OCI-LY7 (cell line): ENCODE measurements at regions not wholly inside any gene's neighbourhood (a gene's known extent, or its start where the extent isn't known, plus 50 kb on each side); places are given as distances from the start of the nearest gene placed in this dataset.
"Not testable (repeated sequence)": the region's sequence is repeated elsewhere in the genome, so short reads cannot be mapped to it uniquely, and the experiment has no call there.

Experiments used
- BruUV-seq: library from RNA; stranded (reverse); fragments of 400-500 nt; replicated peaks from 2 replicates; lab custom pipeline; 2021; lab: Mats Ljungman, UMichigan
- CTCF ChIA-PET: fragments of 300-600 bp; sonication (Branson Sonifier 250); formaldehyde crosslinking; loops from one replicate; lab custom pipeline; 2022; ENCODE audit warnings: antibody characterized with exemption; ENCODE audit not compliant: unreplicated experiment; lab: Charles Lee
- POLR2A ChIA-PET: fragments of 300-600 bp; sonication (Branson Sonifier 250); formaldehyde crosslinking; loops from one replicate; lab custom pipeline; 2022; ENCODE audit warnings: antibody characterized with exemption; lab: Charles Lee
- DNase-seq: peaks from one replicate; pipeline ENCODE4 v3.0.0-alpha.2; 2015; ENCODE audit warnings: low spot score
- H2AFZ ChIP-seq: fragments of 200-600 bp; sonication (generic), shearing (Covaris generic); 2 replicates; pipeline ENCODE4 v1.6.1; 2014; ENCODE audit warnings: mild to moderate bottlenecking, antibody characterized with exemption, low read length, moderate library complexity
- H3K27ac ChIP-seq: fragments of 200-600 bp; sonication (generic); 2 replicates; pipeline ENCODE4 v1.5.1; 2014; ENCODE audit warnings: mixed run types, low read depth, mild to moderate bottlenecking, moderate library complexity, low read length, inconsistent platforms; ENCODE audit not compliant: poor library complexity, severe bottlenecking
- H3K36me3 ChIP-seq: fragments of 200-600 bp; sonication (generic); 2 replicates; pipeline ENCODE4 v1.6.1; 2014; ENCODE audit warnings: mild to moderate bottlenecking, antibody characterized with exemption, low read length, moderate library complexity, mixed read lengths; ENCODE audit not compliant: insufficient read depth
- H3K4me1 ChIP-seq: fragments of 200-600 bp; sonication (generic); 2 replicates; pipeline ENCODE4 v1.5.1; 2014; ENCODE audit warnings: mild to moderate bottlenecking, low read length; ENCODE audit not compliant: insufficient read depth, poor library complexity, severe bottlenecking
- H3K4me2 ChIP-seq: fragments of 200-600 bp; sonication (generic); 2 replicates; pipeline ENCODE4 v1.6.1; 2014; ENCODE audit warnings: mild to moderate bottlenecking, low read length
- H3K4me3 ChIP-seq: fragments of 200-600 bp; sonication (generic); 2 replicates; pipeline ENCODE4 v1.5.1; 2014; ENCODE audit warnings: mild to moderate bottlenecking, low read depth, low read length; ENCODE audit not compliant: poor library complexity, severe bottlenecking
- H3K79me2 ChIP-seq: fragments of 200-600 bp; sonication (generic); 2 replicates; pipeline ENCODE4 v1.6.1; 2016; ENCODE audit warnings: low read depth, mild to moderate bottlenecking, low read length, moderate library complexity, mixed read lengths; ENCODE audit not compliant: insufficient read depth
- H3K9me2 ChIP-seq: fragments of 200-600 bp; sonication (generic); 2 replicates; pipeline ENCODE4 v1.6.1; 2016; ENCODE audit warnings: mild to moderate bottlenecking, low read length, mixed read lengths; ENCODE audit not compliant: insufficient read depth
- H3K9me3 ChIP-seq: fragments of 200-600 bp; sonication (generic); 2 replicates; pipeline ENCODE4 v1.6.1; 2014; ENCODE audit warnings: mild to moderate bottlenecking, mixed run types, low read length, mixed read lengths
- H4K20me1 ChIP-seq: fragments of 200-600 bp; sonication (generic); 2 replicates; pipeline ENCODE4 v1.6.1; 2014; ENCODE audit warnings: mild to moderate bottlenecking, antibody characterized with exemption, low read length, moderate library complexity, mixed read lengths; ENCODE audit not compliant: insufficient read depth
- CTCF ChIP-seq: fragments of 200-600 bp; sonication (generic); conservative IDR thresholded peaks from 2 replicates; pipeline ENCODE4 v1.5.1; 2014; ENCODE audit warnings: mild to moderate bottlenecking, antibody characterized with exemption, low read length, moderate library complexity, mixed read lengths
- EZH2phosphoT487 ChIP-seq: fragments of 200-600 bp; sonication (generic); IDR thresholded peaks from 2 replicates; pipeline ENCODE4 v1.6.1; 2018; ENCODE audit warnings: low read depth, borderline replicate concordance, mild to moderate bottlenecking, mixed run types, antibody characterized with exemption, low read length, moderate library complexity, mixed read lengths
- intact Hi-C: fragments of 100-400 bp; cut with micrococcal nuclease; formaldehyde crosslinking; loops from one replicate; pipeline ENCODE4 v1.10.0; 2022; ENCODE audit not compliant: unreplicated experiment

GRCh38 chr15:58361273-58361759, 70.5 kb upstream of the LIPC start:
- no peak overlapping the region for H2AFZ ChIP-seq
- no peak overlapping the region for H3K4me2 ChIP-seq
- H4K20me1 ChIP-seq, result no peaks in the 10 kb centered on the region
- ChIA-PET POLR2A (interaction anchor here (0.5 kb wide), 1 partner anchor 298 kb away, joined by 3 read pairs; no protein-coding TSS in a partner anchor), CTCF (no interaction called here)
- H3K36me3 ChIP-seq, result no peaks in the 10 kb centered on the region
- H3K9me2 ChIP-seq, result no peaks in the 10 kb centered on the region
- BruUV-seq, result no TSS peak
- H3K9me3 ChIP-seq, result no peaks in the 10 kb centered on the region
- no peaks in the 10 kb centered on the region for H3K79me2 ChIP-seq
- DNase-seq, result no peak
- H3K4me3 ChIP-seq, result no peak overlapping the region
- intact Hi-C loops, result no loop called here
- no peak for TF ChIP-seq CTCF
- TF ChIP-seq EZH2phosphoT487, result no peak
- H3K4me1 ChIP-seq, result peaks cover 18% of the 10 kb centered on the region
- H3K27ac ChIP-seq, result no peak overlapping the region

- BruUV-seq, result no TSS peak
- no peak overlapping the region for H3K4me3 ChIP-seq
- H3K9me2 ChIP-seq, result no peaks in the 10 kb centered on the region
- intact Hi-C loops, result no loop called here
- no peak for TF ChIP-seq EZH2phosphoT487
- TF ChIP-seq CTCF, result no peak
- ChIA-PET CTCF (no interaction called here), POLR2A (no interaction called here)
- H4K20me1 ChIP-seq, result no peaks in the 10 kb centered on the region
- DNase-seq, result no peak
- H3K4me2 ChIP-seq, result no peak overlapping the region; the same call in 1 of the 2 replicates
- no peak overlapping the region; the same call in 1 of the 2 replicates for H2AFZ ChIP-seq
- no peaks in the 10 kb centered on the region for H3K36me3 ChIP-seq
- H3K27ac ChIP-seq, result no peak overlapping the region
- no peaks in the 10 kb centered on the region for H3K79me2 ChIP-seq
- H3K4me1 ChIP-seq, result peaks cover 16% of the 10 kb centered on the region
- no peaks in the 10 kb centered on the region for H3K9me3 ChIP-seq
These were observed 69.4 kb upstream of the LIPC start for GRCh38 chr15:58362262-58362922.

GRCh38 chr15:58363118-58363517, 68.7 kb upstream of the LIPC start:
- POLR2A ChIA-PET, result interaction anchor here (0.7 kb wide), 1 partner anchor 84 kb away, joined by 5 read pairs; no protein-coding TSS in a partner anchor
- CTCF ChIA-PET, intact Hi-C loops: not testable (repeated sequence)

GRCh38 chr15:58363673-58364072, 68.1 kb upstream of the LIPC start:
- BruUV-seq, H3K27ac ChIP-seq, H3K4me2 ChIP-seq, H3K9me3 ChIP-seq, H3K36me3 ChIP-seq, DNase-seq, H3K4me1 ChIP-seq, H3K4me3 ChIP-seq, H3K9me2 ChIP-seq, H2AFZ ChIP-seq, H3K79me2 ChIP-seq, intact Hi-C loops, CTCF ChIA-PET, H4K20me1 ChIP-seq: not testable (repeated sequence)
- POLR2A ChIA-PET, result interaction anchor here (0.7 kb wide), 2 partner anchors 83 to 409 kb away, joined by 3 to 5 read pairs; no protein-coding TSS in a partner anchor

More at GRCh38 chr15:58363118-58363517, 68.7 kb upstream of the LIPC start:
- not testable (repeated sequence) for H4K20me1 ChIP-seq, H3K4me2 ChIP-seq, H3K36me3 ChIP-seq, H3K27ac ChIP-seq, H3K4me3 ChIP-seq, H2AFZ ChIP-seq, BruUV-seq, H3K9me2 ChIP-seq, H3K79me2 ChIP-seq, DNase-seq, H3K9me3 ChIP-seq
- H3K4me1 ChIP-seq, result peaks cover 10% of the 10 kb centered on the region

- H3K79me2 ChIP-seq, H3K9me2 ChIP-seq, intact Hi-C loops, H2AFZ ChIP-seq, H3K4me2 ChIP-seq, H3K9me3 ChIP-seq, CTCF ChIA-PET, DNase-seq, H4K20me1 ChIP-seq, H3K27ac ChIP-seq, BruUV-seq, H3K4me3 ChIP-seq, H3K36me3 ChIP-seq, H3K4me1 ChIP-seq: not testable (repeated sequence)
- POLR2A ChIA-PET, result interaction anchor here (0.5 kb wide), 1 partner anchor 12 kb away, joined by 3 read pairs; no protein-coding TSS in a partner anchor
These were observed 66.7 kb upstream of the LIPC start for GRCh38 chr15:58365098-58365497.
